BJ (cell line): ENCODE measurements at regions not wholly inside any gene's neighbourhood (a gene's known extent, or its start where the extent isn't known, plus 50 kb on each side); places are given as distances from the start of the nearest gene placed in this dataset. TPM values are rescaled to one million over a fixed set of nuclear protein-coding genes. Genes with fewer than 3 reads are reported as not detected.

Experiments used
- CTCF ChIA-PET: fragments of 350-600 bp; formaldehyde crosslinking; extraction: SDS; loops from one replicate; lab custom pipeline; 2021; ENCODE audit warnings: antibody characterized with exemption, inconsistent platforms; lab: Yijun Ruan, JAX
- POLR2A ChIA-PET: fragments of 300-600 bp; sonication (Branson Sonifier 250); formaldehyde crosslinking; extraction: SDS; loops from one replicate; lab custom pipeline; 2021; ENCODE audit warnings: antibody characterized with exemption; lab: Charles Lee
- DNase-seq: peaks from one replicate; pipeline ENCODE4 v3.0.0-alpha.2; 2011; ENCODE audit warnings: low read depth
- H3K27me3 ChIP-seq: 2 replicates; pipeline ENCODE4 v1.6.0; 2011; ENCODE audit warnings: low read length; ENCODE audit not compliant: control insufficient read depth, insufficient read depth
- H3K36me3 ChIP-seq: 2 replicates; pipeline ENCODE4 v1.5.1; 2011; ENCODE audit warnings: low read length; ENCODE audit not compliant: control insufficient read depth, insufficient read depth
- H3K4me3 ChIP-seq: 2 replicates; pipeline ENCODE4 v1.5.1; 2011; ENCODE audit warnings: low read depth, mild to moderate bottlenecking, control low read depth, low read length
- small RNA-seq: library from RNA; depleted of rRNA; stranded (forward); fragments of <200 nt; gene quantifications from one replicate; pipeline ENCODE3, GENCODE V24; 2012; ENCODE audit warnings: low replicate concordance, low read depth; ENCODE audit not compliant: insufficient read length
- TF ChIP-seq, protein P1 (sequence below): IDR thresholded peaks from 2 replicates; pipeline ENCODE4 v1.5.1; 2011; ENCODE audit warnings: low read depth, mild to moderate bottlenecking, control low read depth, inconsistent platforms, low read length, moderate library complexity; ENCODE audit not compliant: insufficient read depth

DNA sequence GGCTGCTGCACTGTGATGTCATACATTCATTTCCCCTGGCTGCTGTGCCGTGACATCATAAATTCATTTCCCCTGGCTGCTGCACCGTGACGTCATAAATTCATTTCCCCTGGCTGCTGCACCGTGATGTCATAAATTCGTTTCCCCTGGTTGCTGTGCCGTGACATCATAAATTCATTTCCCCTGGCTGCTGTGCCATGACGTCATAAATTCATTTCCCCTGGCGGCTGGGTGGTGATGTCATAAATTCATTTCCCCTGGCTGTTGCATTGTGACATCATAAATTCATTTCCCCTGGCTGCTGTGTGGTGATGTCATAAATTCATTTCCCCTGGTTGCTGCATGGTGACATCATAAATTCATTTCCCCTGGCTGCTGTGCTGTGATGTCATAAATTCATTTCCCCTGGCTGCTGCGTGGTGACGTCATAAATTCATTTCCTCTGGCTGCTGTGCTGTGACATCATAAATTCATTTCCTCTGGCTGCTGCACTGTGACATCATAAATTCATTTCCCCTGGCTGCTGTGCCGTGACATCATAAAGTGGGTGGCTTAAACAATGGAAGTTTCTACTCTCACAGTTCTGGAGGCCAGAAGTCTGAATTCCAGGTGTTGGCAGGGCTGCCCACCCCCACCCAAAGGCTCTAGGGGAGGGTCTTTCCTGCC is 301.1 kb downstream of the SHANK2 start:
- CTCF ChIA-PET = no interaction called here
- Histone ChIP-seq H3K4me3 (no peak overlapping the region), H3K27me3 (no peaks in the 10 kb centered on the region), H3K36me3 (no peaks in the 10 kb centered on the region)
- TF ChIP-seq, protein P1, sequence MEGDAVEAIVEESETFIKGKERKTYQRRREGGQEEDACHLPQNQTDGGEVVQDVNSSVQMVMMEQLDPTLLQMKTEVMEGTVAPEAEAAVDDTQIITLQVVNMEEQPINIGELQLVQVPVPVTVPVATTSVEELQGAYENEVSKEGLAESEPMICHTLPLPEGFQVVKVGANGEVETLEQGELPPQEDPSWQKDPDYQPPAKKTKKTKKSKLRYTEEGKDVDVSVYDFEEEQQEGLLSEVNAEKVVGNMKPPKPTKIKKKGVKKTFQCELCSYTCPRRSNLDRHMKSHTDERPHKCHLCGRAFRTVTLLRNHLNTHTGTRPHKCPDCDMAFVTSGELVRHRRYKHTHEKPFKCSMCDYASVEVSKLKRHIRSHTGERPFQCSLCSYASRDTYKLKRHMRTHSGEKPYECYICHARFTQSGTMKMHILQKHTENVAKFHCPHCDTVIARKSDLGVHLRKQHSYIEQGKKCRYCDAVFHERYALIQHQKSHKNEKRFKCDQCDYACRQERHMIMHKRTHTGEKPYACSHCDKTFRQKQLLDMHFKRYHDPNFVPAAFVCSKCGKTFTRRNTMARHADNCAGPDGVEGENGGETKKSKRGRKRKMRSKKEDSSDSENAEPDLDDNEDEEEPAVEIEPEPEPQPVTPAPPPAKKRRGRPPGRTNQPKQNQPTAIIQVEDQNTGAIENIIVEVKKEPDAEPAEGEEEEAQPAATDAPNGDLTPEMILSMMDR = no peak
- POLR2A ChIA-PET = no interaction called here
- DNase-seq = no peak

GRCh38 chr11:70952191-70952590 is 300.2 kb downstream of the SHANK2 start:
- TF ChIP-seq, protein P1 = no peak
- no peak for DNase-seq
- no peak overlapping the region for H3K4me3 ChIP-seq
- ChIA-PET POLR2A (no interaction called here), CTCF (no interaction called here)
- H3K27me3 ChIP-seq = no peaks in the 10 kb centered on the region
- no peaks in the 10 kb centered on the region for H3K36me3 ChIP-seq

DNA sequence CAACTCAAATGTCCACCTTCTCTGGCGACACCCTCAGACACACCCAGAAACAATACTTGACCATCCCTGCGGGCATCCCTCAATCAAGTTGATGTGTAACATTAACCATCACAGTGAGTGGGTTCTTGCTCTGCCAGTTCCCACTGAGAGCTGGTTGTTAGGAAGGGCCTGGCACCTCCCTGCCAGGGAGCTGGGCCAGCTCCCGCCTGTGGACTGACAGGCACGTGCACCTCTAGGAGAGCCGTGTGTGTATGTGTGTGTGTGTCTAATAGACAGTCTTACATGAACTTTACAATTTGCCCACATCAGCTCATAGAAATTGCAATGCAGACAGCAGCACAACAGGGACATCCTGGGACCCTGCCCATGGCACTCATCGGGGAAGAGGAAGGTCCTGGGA is 298.7 kb downstream of the SHANK2 start:
- Histone ChIP-seq H3K4me3 (no peak overlapping the region), H3K36me3 (no peaks in the 10 kb centered on the region), H3K27me3 (no peaks in the 10 kb centered on the region)
- no peak for DNase-seq
- POLR2A ChIA-PET = no interaction called here
- CTCF ChIA-PET = no interaction called here
- TF ChIP-seq, protein P1 = no peak

GRCh38 chr11:70954471-70954870 is 297.9 kb downstream of the SHANK2 start:
- Histone ChIP-seq H3K4me3 (no peak overlapping the region), H3K27me3 (no peaks in the 10 kb centered on the region), H3K36me3 (no peaks in the 10 kb centered on the region)
- no peak for DNase-seq
- TF ChIP-seq, protein P1 = no peak
- ChIA-PET CTCF (no interaction called here), POLR2A (no interaction called here)

Small RNAs in the stretch of these regions (small RNA-seq; reads per million reads assigned to genes)
- gene MIR3664 (1.5 reads per million), gene RF00019 (not detected)
